ENCODE measurements at regions not wholly inside any gene's neighbourhood (a gene's known extent, or its start where the extent isn't known, plus 50 kb on each side); places are given as distances from the start of the nearest gene placed in this dataset.

GRCh38 chr9:21672140-21672539, 130.3 kb upstream of the MTAP start:
- no peak for DNase-seq

GRCh38 chr9:21672761-21673160, 129.7 kb upstream of the MTAP start:
- peak; percentile 69 for DNase-seq

- peak; percentile 50 for DNase-seq
These were observed 127.5 kb upstream of the MTAP start for GRCh38 chr9:21674894-21675293.

DNA sequence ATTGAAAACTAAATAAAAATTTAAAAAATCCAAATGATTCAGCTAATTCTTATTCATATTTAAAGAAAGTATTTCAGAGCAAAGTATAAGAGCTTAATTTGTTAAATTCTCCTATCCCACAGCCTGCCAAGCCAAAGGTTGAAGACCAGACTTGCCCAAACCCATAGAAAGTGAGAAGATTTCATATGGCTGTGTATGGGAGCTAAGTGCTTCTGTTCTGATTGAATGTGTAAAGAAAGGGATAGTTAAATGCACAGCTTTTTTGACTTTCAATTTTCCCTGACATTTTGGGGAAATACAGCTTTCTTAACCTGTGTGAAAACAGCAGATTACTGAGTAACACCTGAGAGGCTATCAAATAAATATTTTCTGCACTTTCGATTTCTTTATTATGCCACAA, 125.0 kb upstream of the MTAP start:
- DNase-seq: no peak

DNA sequence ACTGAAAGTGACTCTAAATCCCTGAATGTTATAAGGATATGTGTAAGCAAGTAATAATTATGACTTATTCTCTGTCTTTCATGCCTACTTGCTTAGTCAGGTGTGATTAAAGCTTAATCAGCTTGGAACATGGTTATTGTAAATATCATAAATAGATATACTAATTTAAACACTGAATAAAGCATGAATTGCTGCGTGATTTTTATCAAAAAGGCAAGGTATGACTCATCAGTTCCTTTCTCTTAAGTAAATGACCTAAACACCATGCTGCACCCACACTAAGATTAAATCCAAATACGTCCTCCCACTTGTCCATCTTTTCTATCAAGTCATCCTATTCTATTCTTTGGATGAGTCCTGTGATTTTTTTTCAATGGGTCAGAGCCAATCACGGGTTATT, 124.6 kb upstream of the MTAP start:
- peak; percentile 47 for DNase-seq

- DNase-seq: peak; percentile 57
These were observed 123.0 kb upstream of the MTAP start for GRCh38 chr9:21679432-21679831.

DNA sequence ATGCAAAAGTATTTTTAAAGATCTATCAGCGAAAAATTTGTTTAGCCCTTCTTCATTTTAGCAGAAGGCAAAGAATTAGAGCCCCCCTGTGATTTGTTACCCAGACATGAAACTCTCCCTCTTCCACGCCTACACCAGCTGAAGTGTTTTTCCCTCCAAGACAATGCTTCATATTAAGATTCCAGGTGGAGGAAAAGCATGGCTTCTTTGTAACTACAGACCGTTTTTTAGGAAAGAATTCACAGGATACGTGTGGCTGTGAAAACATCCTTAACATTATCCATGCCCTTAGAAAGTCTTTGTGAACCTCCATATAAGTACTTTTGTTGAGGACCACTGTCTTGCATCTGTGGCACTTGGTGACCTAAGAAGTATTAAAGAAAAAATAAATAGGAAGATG, 121.8 kb upstream of the MTAP start:
- DNase-seq: no peak

GRCh38 chr9:21681641-21682040, 120.8 kb upstream of the MTAP start:
- peak; percentile 81 for DNase-seq

- no peak for DNase-seq
These were observed 120.1 kb upstream of the MTAP start for GRCh38 chr9:21682381-21682780.

- DNase-seq: peak; percentile 62
These were observed 119.5 kb upstream of the MTAP start for GRCh38 chr9:21682981-21683380.

- DNase-seq: no peak
These were observed 118.8 kb upstream of the MTAP start for GRCh38 chr9:21683484-21684175.

GRCh38 chr9:21684231-21684630, 118.2 kb upstream of the MTAP start:
- no peak for DNase-seq

- DNase-seq: no peak
These were observed 117.5 kb upstream of the MTAP start for GRCh38 chr9:21684831-21685362.

- no peak for DNase-seq
These were observed 116.9 kb upstream of the MTAP start for GRCh38 chr9:21685502-21685901.

DNA sequence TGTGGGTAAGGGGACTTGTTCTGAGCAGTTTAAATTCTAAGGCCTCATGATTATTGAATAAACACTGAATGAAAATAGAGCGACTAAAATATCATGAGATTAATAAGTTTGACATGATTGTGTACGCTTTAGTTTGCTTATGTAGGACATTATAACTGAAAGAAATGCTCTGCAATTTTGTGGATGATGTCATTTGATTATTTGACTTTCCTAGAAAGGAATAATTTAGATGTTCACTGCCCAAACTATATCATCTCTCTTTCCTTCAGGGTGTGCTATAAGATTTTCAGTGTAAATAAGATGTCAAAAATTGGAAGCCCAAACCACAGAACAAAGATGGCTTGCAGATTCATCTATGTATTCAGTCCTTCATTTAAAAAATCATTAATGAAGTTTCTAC, 115.7 kb upstream of the MTAP start:
- no peak for DNase-seq

- no peak for DNase-seq
These were observed 115.1 kb upstream of the MTAP start for GRCh38 chr9:21687351-21687750.

- DNase-seq: peak; percentile 83
These were observed 114.0 kb upstream of the MTAP start for GRCh38 chr9:21688108-21689102.

- no peak for DNase-seq
These were observed 112.6 kb upstream of the MTAP start for GRCh38 chr9:21689854-21690253.

- DNase-seq: peak; percentile 55
These were observed 111.9 kb upstream of the MTAP start for GRCh38 chr9:21690561-21690960.

DNA sequence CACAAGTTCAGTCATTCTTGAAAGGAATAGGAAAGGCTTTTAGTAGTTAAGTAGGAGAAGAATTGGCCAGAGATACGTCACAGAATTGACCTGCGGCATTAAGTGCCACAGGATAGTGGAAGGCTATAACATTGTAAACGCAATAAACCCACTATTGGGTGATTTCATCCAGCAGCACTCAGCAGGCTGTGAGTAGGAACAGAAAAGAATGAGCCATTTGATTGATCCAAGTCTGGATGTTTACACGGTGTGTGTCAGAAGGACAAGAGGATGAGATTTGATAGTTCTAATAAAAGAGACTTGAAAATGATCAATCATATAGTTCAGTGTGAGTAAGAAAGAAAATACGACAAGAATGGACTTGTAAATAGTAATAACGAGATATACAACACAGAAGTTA, 110.0 kb upstream of the MTAP start:
- DNase-seq: no peak

DNA sequence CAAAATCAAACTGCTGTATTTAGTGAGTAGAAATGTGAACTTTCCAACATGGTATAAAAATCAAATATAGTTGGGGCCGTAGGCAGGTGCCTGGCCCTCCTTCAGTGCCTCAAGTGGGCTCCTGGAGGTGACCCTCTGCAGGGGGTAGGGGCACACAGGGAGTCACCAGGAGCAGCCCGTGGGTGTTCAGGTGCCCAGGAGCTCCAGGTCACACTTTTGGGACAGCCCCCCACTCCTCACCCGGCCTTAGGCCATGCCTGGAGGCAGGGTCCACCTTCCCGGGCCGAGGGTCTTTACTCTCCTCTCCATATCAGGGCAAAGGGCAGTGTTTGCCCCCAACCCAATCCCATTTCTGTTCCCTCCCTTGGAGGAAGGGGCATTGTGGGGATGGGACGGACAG, 108.0 kb upstream of the MTAP start:
- DNase-seq: no peak

DNA sequence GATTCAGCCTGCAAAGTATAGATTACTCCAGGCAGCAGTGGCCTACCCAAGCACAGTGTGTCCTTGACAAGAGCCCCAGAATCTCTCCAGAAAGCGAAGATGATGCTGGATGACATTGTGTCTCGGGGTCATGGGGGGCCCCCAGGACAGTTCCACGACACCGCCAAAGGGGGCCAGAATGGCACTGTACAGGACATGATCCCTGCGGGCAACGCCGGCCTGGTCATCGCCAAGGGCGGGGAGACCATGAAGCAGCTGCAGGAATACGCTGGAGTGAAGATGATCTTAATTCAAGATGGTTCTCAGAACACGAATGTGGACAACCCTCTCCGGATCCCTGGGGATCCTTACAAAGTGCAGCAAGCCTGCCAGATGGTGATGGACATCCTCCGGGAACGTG, 107.0 kb upstream of the MTAP start:
- no peak for DNase-seq

DNA sequence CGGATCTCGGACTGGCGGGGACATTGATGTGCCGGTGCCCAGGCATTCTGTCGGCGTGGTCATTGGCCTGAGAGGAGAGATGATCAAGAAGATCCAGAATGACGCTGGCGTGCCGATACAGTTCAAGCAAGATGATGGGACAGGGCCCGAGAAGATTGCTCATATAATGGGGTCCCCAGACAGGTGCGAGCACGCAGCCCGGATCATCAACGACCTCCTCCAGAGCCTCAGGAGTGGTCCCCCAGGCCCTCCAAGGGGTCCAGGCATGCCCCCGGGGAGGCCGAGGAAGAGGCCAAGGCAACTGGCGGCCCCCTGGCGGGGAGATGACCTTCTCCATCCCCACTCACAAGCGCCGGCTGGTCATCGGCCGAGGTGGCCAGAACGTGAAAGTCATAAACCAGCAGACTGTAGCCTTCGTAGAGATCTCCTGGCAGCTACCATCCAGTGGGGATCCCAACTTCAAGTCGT, 106.5 kb upstream of the MTAP start:
- DNase-seq: no peak

All from fibroblast of skin of scalp (primary cell).